Hematopoietic multipotent progenitor cell treated with erythropoietin and hydrocortisone succinate and interleukin-3 and kit ligand, for 4 days (in vitro differentiated cells): ENCODE measurements at regions not wholly inside any gene's neighbourhood (a gene's known extent, or its start where the extent isn't known, plus 50 kb on each side); places are given as distances from the start of the nearest gene placed in this dataset.
"Not testable (repeated sequence)": the region's sequence is repeated elsewhere in the genome, so short reads cannot be mapped to it uniquely, and the experiment has no call there.

Experiments used
- DNase-seq: peaks from one replicate; pipeline ENCODE4 v3.0.0-alpha.2; 2015

DNA sequence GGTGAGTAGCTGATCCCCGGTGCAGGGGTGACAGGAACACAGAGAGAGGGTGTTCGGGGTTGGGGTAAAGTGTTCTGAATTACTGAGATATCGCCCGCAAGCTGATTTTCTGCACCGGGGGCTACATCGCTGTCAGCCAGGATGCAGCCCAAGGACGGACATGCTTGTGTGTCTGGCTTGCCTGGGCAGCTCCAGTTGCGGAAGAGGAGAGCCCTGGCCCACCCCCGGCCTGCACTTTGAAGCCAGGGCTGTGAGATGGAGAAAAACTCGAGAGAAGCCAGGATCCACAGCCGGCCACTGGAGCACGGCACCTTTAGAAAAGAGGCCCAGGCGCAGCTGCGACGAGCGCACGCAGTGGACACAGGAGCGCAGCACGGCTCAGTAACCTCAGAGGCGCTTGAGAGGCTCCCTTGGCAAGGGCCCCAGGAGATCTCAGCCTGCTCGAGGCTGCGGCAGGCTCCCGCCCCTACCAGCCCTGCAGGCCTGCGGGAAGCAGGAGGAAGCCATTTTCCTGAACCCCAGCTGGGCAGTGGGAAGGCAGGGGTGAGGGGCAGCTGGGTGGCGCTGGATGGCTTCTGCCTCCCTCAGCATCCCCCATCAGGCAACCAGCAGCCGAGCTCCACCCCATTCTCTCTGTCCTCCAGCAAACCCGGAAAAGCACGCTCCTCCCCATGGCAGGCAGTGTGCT is 59.2 kb downstream of the C9orf50 start:
- DNase-seq: no peak

DNA sequence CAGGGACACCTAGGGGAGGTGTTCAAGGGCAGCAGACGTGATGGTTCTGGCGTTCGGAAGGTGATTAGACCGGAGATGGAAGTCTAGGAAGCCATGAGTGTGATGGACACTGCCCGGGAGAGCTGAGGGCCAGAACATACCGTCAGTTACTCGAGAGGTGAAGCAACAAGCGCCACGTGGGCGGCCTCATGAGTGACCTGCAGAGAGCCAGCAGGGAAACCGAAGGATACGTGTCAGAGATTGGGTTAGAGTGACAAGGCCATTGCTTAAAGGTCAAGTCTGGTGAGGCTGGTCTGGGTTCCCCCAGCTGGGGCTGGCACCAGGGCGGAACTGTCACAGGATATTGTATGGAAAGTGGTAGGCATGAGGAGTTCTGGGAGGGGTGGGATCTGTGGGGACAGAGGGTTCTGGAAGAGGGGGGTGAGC is 60.0 kb downstream of the C9orf50 start:
- DNase-seq: no peak

DNA sequence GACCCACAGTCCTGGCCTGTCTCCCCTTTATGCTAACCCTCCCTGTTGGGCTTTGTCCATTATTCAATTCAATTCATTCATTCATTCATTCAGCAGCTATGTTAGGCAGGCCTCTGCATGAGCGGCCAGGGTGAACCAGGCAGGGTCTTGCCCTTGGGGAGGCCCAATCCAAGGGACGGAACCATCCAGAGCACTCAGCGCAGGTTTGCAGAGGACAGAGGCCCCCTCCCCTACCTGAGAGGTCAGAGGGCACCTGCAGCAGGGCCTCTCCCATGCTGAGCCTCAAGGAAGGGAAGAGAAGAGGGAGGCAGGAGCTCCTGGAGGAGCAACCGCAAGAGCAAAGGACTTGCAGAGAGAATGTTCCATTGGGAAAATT is 61.4 kb downstream of the C9orf50 start:
- no peak for DNase-seq

DNA sequence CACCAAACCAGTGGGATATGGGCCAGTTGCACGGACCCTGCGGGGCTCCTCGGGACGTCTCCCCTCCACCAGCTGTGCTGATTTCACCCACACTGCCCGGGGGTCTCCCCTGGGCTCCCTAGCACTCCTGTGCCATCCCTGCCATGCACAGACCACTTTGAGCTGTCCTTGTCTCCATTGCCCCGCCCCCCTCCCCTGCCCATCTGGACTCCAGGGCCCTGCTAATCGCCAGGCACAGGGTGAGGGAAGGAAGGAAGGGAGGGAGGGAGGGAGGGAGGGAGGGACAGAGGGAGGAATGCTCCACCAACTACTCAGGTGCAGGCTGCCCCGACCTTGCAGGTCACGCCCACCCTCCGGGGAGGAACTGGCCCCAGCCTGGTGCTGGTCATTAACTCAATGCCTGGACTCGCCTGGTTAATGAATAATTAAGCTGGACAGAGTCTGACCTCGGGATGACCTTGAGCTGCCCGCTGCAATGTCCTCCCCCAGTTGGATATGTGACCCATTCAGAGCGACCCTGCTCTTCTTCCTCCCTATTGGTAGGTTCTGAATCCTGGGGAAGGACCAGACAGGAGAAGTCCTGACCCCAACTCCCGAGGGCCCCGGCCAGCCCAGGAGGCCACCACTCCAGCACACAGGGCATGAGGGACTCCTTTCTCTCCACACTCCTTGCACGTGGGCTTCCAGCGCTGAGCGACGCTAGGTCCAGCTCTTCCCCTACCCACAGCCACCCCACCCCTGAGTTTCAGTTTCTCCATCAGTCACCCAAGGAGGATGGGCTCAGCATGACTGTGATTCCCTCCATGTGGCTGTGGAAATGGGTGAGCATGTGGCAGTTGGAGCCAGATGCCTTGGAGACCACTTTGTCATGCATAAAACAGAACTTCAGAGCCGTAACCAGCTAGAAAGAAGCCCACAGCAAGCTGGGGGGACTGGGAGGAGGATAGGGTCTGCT is 62.1 kb downstream of the C9orf50 start:
- DNase-seq: no peak

DNA sequence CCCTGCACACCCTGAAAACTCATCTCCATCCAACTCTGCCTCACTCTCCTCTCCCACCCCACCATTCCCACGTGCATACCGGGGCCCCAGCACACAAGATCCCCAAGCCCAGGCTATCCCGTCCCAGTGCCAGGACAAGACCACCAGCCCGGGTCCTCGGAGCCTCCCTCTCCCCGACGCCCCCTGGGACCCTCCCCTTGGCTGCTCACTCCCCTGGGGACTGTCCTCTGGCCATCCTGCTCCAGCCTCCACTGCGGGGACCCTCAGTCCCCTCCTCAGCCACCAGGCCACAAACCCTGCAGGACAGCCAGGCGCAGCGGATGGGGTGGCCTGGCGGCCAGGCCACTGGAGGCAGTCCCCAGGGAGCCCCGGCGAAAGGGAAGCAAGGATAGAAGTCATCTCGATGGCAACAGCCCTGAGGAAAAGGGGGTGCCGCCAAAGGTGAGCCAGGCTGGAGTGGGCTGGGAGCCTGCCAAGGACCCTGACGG is 62.8 kb downstream of the C9orf50 start:
- no peak for DNase-seq

DNA sequence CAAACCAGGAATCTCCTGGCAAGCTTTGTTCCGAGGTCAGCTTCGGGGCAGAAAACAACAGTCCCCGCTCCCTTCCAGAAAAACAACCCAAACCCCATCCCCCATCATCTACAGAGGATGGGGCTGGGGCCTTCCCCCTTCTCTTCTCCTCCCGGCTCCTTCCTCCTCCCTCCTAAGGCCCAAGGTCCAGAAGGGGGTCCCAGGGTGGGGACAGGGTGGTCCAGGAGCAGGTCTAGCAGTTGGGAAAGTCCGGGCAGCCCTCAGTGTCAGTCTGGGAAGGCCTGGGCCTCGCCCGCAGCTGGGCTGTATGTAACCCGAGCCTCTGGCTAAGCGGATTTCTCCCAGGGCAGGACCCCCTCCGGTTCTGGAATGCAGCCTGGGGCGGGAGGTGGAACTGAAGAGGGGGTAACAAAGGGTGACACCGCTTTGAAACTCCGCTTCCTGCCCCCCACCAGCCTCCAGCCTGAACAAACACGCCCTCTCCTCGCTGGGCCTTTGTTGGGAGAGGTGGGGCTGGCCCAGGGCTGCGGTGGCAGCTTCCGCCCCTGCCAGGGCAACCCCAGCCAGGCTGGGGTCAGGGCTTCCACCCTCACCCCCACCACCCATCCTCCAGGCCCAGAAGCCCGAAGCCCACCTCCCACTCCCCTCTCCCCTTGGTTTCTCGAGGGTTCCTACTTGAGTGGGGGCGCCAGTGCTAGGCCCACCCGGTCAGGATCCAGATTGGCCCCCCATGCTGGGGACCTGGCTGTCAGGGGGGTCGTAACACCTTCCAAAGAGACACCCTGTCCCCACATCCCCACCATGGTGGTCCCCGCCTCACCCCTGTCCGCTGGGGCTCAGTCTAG is 63.5 kb downstream of the C9orf50 start:
- DNase-seq: no peak

DNA sequence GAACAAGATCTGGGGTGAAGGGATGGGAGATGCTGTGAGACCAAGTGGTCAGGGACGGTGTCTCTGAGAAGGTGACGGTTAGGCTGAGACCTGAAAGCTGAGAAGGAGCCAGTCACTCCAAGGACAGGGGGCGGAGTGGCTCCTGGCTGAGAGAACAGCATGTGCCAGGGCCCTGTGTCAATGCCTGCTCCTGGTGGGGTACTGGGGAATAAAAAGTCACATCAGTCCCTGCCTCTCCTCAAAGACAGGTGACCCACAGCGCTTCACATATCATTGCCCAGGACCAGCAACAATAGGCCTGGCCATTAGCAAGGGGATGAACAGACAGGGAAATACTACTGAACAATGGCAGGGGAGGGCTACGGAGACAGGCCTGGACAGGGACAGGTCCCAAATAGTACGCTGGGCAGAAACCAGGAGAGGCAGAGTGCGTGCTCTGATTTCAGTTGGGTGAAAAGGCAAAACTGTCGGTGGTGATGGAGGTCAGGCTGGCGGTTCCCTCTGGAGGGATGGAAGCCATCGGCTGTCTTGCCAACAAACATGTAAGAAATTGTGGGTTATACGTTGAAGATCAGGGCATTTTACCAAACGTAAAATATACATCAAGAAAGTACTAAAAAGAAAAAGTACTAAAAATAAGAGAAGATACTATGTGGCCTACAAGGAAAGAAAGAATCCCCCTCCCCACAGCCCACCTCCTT is 64.3 kb downstream of the C9orf50 start:
- DNase-seq: no peak

DNA sequence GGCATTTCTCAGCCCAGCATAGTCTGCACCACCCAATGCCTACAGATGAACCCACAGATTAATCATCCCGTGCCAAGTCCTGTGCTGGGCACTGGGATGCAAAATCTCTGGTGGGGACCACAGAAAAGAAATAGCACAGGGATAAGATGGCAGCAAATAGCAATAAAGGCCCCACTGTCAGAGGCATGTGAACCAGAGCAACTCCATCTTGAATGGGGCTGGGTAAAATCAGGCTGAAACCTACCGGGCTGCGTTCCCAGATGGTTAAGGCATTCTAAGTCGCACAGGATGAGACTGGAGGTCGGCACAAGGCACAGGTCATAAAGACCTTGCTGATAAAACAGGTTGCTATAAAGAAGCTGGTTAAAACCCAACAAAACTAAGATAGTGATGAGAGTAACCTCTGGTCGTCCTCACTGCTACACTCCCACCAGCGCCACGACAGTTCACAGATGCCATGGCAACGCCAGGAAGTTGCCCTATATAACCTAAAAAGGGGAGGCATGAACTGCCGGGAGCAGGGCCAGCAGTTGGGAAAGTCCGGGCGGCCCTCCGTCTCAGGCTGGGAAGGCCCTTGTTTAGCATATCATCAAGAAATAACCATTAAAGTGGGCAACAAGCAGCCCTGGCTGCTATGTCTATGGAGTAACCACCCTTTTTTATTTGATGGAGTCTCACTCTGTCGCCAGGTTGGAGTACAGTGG is 65.2 kb downstream of the C9orf50 start:
- DNase-seq: no peak

DNA sequence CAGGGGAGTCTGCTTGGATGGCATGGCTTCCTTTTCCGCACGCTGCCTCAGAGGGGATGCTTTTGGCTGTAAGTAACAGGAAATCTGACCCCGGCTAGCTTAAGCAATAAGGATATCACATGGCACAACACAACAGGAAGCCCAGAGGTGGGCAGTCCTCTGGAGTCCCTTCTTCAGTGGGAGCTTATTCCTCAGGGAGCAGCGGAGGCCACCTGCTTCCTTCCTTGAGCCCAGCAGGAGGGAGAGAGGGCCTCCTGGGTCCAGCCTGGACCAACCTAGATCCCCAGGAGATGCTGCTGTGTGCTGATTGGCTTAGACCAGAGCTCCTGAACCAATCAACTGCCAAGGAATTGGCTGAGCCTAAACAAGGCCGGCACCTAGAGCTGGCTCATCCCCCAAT is 66.3 kb downstream of the C9orf50 start:
- no peak for DNase-seq

DNA sequence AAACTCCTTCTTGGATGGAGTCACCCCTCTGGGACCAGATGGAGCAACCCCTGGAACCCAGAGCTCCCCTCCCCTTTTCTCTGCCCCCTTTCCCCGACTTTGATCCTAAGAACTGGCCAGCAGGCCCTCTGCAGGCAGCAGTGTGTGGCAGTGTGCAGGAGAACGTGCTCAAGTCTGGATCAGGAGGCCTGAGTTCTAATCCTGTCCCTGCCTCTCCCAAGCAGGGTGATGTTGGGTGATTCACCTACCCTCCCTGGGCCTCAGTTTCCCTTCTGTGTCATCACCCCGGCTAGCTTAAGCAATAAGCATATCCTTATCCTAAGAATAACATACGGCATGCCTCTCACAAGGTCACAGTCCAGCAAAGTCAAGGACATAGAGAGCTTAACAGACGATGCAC is 67.6 kb downstream of the C9orf50 start:
- no peak for DNase-seq

DNA sequence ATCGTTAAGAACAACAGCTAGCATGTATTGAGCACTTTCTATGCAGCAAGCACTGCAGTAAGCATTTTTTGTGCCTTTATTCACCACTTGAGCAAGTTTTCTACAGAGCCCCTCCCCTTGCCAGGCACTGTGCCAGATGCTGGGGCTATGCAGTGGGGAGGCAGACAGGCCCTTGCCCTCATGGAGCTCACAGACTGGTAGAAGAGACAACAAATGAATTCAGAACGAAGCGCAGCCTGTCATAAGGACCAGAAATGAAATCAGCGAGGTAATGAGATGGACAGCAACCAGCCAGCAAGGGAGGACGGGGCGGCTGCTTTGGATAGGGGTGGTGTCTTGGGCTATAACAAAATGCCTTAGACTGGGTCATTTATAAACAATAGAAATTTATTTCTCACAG is 68.8 kb downstream of the C9orf50 start:
- no peak for DNase-seq

DNA sequence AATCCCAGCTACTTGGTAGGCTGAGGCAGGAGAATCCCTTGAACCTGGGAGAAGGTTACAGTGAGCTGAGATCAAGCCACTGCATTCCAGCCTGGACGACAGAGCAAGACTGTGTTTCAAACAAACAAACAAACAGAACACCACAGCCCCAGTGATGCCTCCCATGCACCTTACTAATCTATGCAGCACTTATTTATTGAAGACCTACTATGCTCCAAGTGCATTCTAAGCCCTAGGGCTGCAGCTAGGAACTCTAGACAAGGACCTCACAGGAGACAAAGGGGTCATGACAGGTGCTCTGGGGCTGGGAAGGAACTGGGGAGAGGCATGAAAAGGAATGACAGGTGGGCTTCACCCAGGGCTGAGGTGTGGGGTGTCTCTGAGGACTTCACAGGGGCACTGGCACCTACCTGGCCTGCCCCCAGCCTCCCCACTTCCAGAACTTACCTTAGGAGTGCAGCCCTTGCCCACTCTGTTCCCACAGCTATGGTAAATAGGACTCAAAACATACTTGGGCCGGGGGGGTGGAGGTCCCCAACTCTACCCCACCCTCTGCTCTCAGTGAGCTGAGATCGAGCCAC is 69.4 kb downstream of the C9orf50 start:
- DNase-seq: no peak

DNA sequence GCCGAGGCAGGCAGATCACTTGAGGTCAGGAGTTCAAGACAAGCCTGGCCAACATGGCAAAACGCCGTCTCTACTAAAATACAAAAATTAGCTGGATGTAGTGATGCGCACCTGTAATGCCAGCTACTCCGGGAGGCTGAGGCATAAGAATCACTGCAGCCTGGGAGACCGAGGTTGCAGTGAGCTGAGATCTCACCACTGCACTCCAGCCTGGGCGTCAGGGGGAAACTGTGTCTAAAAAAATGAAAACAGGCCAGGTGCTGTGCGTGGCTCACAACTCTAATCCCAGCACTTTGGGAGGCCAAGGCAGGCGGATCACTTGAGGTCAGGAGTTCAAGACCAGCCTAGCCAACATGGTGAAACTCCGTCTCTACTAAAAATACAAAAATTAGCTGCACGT is 69.9 kb downstream of the C9orf50 start:
- DNase-seq: not testable (repeated sequence)

DNA sequence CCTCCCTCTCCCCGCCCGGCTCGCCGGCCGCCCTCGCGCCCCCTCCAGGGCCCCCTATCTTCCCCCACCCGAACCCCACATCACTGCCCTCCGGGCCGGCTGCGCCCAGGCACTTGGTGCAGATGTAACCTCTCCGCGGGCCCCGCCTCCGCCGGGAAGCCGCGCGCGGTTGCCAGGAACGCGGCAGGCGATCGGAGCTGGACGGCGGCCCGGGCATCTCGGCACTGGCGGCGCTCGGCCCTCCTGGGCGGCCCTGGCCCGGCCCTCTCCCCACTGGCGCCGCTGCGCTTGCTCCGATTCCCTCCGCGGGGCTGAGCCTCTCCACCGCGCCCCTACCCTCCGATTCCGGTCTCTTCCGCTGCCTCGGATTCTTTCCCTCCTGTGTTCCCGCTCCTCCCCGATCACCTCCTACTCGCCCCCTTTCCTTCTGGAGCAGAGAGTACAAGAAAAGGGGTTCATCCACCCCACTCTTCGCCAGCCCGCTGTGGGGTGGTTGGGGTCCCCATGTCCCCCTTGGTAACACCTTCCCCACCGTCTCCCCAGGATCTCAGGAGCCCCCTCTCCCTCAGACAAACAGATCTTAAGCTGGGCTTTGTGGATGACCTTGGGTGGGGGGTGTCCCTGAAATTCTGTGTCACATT is 70.6 kb downstream of the C9orf50 start:
- DNase-seq: peak; percentile 30

DNA sequence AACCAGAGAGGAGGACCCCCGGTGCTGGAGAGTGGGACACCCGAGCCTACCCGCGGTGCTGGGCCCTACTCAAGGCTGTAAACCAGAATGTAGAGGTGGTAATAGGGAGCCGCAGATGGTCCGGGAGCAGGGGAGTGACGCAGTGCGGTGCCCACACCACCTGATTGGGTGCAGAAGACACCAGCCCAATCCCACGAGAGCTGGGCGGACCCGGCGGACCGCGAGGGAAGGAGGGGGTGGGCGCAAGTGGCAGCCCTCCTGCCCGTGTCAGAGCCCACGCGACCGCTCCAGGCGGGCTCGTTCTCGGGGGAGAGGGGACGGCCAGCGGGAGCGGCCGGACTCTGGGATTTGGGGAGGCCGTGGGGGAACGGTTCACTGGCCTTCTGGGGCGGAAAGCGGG is 71.2 kb downstream of the C9orf50 start:
- DNase-seq: no peak

DNA sequence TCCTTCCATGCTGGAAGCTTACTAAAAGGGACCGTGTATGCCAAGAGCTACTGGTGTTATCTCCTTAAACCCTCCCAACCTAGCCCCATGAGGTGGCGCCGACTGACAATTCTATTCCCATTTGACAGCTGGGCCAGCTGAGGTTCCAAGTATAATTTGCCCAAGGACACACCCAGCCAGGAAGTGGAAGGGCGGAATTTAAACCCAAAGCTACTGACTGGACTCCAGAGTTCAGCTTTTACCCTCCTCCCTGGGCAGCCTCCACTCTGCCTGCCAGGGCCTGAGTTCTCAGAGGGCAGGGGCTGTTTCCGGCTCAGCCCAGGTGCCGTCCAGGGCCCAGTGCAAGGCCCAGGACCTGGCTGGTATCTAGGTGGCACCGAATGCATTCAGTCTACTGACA is 71.8 kb downstream of the C9orf50 start:
- no peak for DNase-seq

DNA sequence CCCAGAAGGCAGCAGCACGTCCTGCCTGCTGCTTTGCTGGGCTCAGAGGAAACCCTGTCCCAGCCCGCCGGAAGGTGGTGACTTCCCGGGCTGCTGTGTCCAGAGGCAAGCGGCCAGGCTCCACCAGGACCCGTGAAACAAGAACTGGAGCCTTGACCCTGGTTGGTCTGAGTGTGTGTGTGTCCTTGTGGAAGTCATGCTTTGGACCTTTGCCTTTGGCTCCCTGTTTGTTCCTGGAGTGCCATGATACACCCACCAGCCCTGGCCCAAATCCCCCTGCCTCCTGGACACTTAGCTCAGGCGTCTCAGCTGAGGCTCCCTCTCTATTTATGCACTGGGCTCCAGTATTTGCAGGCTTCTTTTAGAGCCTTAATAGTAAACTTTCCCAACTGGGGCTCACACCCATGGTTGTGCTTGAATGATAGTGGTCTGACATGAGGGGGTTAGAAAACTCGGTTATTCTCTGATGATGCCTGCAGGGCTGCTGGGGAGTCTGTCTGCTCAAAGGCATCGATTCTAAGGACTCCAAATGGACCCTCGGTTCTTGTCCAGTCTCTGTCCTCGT is 72.2 kb downstream of the C9orf50 start:
- DNase-seq: no peak

DNA sequence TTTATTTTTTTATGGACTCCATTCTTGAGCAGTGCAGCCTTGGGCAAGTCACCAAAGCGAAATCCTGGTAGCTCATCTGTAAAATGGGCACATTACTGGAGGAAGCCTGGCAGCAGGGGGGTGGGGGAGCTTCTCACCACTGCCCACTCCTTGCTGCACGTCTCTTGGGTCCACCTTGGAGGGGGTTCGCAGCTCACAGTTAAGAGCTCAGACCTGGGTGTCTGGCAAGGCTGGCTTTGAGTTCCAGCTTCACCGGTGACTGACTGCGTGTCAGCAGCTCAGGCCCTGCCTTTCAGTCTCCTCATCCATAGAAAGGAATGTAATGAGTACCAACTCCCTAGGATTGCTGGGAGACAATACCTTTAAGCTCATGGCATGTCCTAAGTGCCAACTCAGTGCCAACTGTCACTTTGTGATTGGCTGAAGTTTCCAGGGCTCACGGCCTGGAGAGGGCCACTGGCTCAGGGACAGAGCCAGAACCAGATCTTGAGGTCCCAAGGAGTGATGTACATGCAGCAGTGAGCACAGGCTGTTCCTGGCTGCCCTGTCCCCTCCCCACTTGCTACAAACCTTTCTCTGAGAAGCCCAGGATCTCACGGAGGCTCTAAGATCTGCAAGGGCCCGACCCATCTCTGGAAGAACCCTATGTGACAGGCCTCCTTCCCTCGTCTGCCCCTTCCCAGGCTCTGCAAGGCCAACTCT is 72.9 kb downstream of the C9orf50 start:
- no peak for DNase-seq

DNA sequence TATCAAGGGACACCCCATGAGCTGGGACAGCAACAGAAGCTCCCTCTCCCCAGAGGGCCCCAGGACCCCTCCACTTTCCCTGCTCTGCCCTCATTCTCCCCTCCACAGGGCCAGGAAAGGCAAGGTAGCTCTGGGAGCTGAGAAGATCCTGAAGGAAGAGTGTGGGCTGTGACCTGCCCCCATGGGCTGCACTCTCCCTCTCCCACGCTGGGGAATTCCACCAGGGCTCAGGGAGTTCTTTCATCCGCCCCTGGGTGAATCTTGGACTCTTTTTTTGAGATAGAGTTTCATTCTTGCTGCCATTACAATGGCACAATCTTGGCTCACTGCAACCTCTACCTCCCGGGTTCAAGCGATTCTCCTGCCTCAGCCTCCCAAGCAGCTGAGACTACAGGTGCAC is 73.8 kb downstream of the C9orf50 start:
- no peak for DNase-seq

DNA sequence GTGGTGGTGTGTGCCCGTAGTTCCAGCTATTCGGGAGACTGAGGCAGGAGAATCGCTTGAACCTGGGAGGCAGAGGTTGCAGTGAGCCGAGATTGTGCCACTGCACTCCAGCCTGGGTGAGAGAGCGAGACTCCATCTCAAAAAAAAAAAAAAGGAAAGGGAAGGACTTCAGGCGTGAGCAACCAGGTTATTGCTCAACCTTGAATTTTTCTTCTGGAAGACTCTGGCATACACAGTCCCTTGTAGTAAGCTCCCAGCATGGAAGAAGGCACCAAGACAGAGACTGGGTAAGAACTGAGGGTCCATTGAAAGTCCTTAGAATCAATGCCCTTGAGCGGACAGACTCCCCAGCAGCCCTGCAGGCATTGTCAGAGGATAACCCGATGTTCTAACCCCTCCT is 75.0 kb downstream of the C9orf50 start:
- not testable (repeated sequence) for DNase-seq
